MM.1S (cell line): ENCODE measurements at regions not wholly inside any gene's neighbourhood (a gene's known extent, or its start where the extent isn't known, plus 50 kb on each side); places are given as distances from the start of the nearest gene placed in this dataset.

Source experiments
- CTCF ChIP-seq: fragments of 300-600 bp; sonication (generic); IDR thresholded peaks from 2 replicates; pipeline ENCODE4 v1.5.1; 2016; ENCODE audit warnings: antibody characterized with exemption, low read length, mixed read lengths
- EZH2 ChIP-seq: fragments of 300-600 bp; sonication (generic); optimal IDR thresholded peaks from 2 replicates; pipeline ENCODE3; 2017; ENCODE audit warnings: low read depth, mild to moderate bottlenecking, antibody characterized with exemption, low read length, mixed read lengths
- EZH2phosphoT487 ChIP-seq: fragments of 300-600 bp; sonication (generic); IDR thresholded peaks from 2 replicates; pipeline ENCODE4 v1.6.1; 2018; ENCODE audit warnings: antibody characterized with exemption, low read length

DNA sequence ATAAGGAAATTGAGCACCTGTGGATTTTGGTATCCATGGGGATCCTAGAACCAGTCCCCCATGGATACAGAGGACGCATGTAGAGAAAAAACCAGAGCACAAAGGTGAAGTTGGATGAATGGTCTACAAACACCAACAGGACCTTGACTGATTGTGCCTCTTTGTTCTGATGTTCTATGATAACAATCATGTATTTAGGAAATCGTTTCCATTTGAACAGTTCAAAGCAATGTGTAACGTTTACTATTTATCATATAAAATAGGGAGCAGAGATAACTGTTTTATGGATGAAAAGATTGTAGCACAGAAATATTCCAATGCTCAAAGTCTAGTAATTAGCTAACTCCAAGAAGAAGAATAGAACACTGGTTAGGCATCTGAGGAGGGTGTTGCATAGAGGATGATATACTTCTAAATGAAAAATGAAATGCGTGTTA is 116.3 kb upstream of the FN1 start:
- no peak for TF ChIP-seq CTCF
- TF ChIP-seq EZH2, result no peak
- no peak for TF ChIP-seq EZH2phosphoT487
